Jurkat, Clone E6-1 (cell line): ENCODE measurements at regions not wholly inside any gene's neighbourhood (a gene's known extent, or its start where the extent isn't known, plus 50 kb on each side); places are given as distances from the start of the nearest gene placed in this dataset.
"Not testable (repeated sequence)": the region's sequence is repeated elsewhere in the genome, so short reads cannot be mapped to it uniquely, and the experiment has no call there.

ENCODE experiments used
- DNase-seq: peaks from one replicate; pipeline ENCODE4 v3.0.0-alpha.2; 2011; ENCODE audit warnings: low read depth, low spot score
- H3K4me3 ChIP-seq: 2 replicates; pipeline ENCODE4 v1.5.1; 2011; ENCODE audit warnings: mild to moderate bottlenecking, low read length, control low read depth, moderate library complexity

GRCh38 chr3:75232216-75232615, 431.9 kb upstream of the FRG2C start:
- no peak overlapping the region for H3K4me3 ChIP-seq
- no peak for DNase-seq

GRCh38 chr3:75235631-75236030, 428.5 kb upstream of the FRG2C start:
- no peak overlapping the region for H3K4me3 ChIP-seq
- DNase-seq: no peak

- DNase-seq: no peak
- H3K4me3 ChIP-seq: no peak overlapping the region
These were observed 427.1 kb upstream of the FRG2C start for GRCh38 chr3:75237053-75237452.

- no peak overlapping the region for H3K4me3 ChIP-seq
- no peak for DNase-seq
These were observed 426.7 kb upstream of the FRG2C start for GRCh38 chr3:75237477-75237876.

- H3K4me3 ChIP-seq, DNase-seq: not testable (repeated sequence)
These were observed 422.7 kb upstream of the FRG2C start for GRCh38 chr3:75241226-75241962.

GRCh38 chr3:75242012-75242735, 422.0 kb upstream of the FRG2C start:
- no peak overlapping the region for H3K4me3 ChIP-seq
- DNase-seq: no peak

GRCh38 chr3:75248974-75249373, 415.2 kb upstream of the FRG2C start:
- DNase-seq: peak; percentile 19

GRCh38 chr3:75254685-75255084, 409.4 kb upstream of the FRG2C start:
- no peak overlapping the region for H3K4me3 ChIP-seq
- no peak for DNase-seq

More at GRCh38 chr3:75248974-75249373, 415.2 kb upstream of the FRG2C start:
- H3K4me3 ChIP-seq: no peak overlapping the region

GRCh38 chr3:75258825-75259683, 405.1 kb upstream of the FRG2C start:
- peak; percentile 9 for DNase-seq

GRCh38 chr3:75260975-75261374, 403.2 kb upstream of the FRG2C start:
- H3K4me3 ChIP-seq, DNase-seq: not testable (repeated sequence)

More at GRCh38 chr3:75258825-75259683, 405.1 kb upstream of the FRG2C start:
- not testable (repeated sequence) for H3K4me3 ChIP-seq

- no peak overlapping the region for H3K4me3 ChIP-seq
- no peak for DNase-seq
These were observed 401.5 kb upstream of the FRG2C start for GRCh38 chr3:75262661-75263060.

- H3K4me3 ChIP-seq: no peak overlapping the region
- no peak for DNase-seq
These were observed 398.2 kb upstream of the FRG2C start for GRCh38 chr3:75265897-75266296.

GRCh38 chr3:75268576-75268975, 395.6 kb upstream of the FRG2C start:
- not testable (repeated sequence) for H3K4me3 ChIP-seq, DNase-seq

GRCh38 chr3:75272237-75272636, 391.9 kb upstream of the FRG2C start:
- not testable (repeated sequence) for DNase-seq, H3K4me3 ChIP-seq

- H3K4me3 ChIP-seq: no peak overlapping the region
- no peak for DNase-seq
These were observed 391.4 kb upstream of the FRG2C start for GRCh38 chr3:75272691-75273090.

- H3K4me3 ChIP-seq, DNase-seq: not testable (repeated sequence)
These were observed 378.5 kb upstream of the FRG2C start for GRCh38 chr3:75285531-75286148.

GRCh38 chr3:75288972-75289574, 375.1 kb upstream of the FRG2C start:
- DNase-seq, H3K4me3 ChIP-seq: not testable (repeated sequence)

GRCh38 chr3:75294124-75294523, 370.0 kb upstream of the FRG2C start:
- DNase-seq: no peak

GRCh38 chr3:75295013-75295412, 369.1 kb upstream of the FRG2C start:
- no peak for DNase-seq

More at GRCh38 chr3:75294124-75294523, 370.0 kb upstream of the FRG2C start:
- no peak overlapping the region for H3K4me3 ChIP-seq

More at GRCh38 chr3:75295013-75295412, 369.1 kb upstream of the FRG2C start:
- H3K4me3 ChIP-seq: no peak overlapping the region
